UCSD-AML1 (cell line): ENCODE measurements at regions not wholly inside any gene's neighbourhood (a gene's known extent, or its start where the extent isn't known, plus 50 kb on each side); places are given as distances from the start of the nearest gene placed in this dataset.
A peak's percentile ranks its signal among the peaks of the same experiment; 100 is the strongest.

Source experiments
- DNase-seq: peaks from one replicate; lab custom pipeline; 2025; ENCODE audit not compliant: unreplicated experiment; lab: John Stamatoyannopoulos, UW

DNA sequence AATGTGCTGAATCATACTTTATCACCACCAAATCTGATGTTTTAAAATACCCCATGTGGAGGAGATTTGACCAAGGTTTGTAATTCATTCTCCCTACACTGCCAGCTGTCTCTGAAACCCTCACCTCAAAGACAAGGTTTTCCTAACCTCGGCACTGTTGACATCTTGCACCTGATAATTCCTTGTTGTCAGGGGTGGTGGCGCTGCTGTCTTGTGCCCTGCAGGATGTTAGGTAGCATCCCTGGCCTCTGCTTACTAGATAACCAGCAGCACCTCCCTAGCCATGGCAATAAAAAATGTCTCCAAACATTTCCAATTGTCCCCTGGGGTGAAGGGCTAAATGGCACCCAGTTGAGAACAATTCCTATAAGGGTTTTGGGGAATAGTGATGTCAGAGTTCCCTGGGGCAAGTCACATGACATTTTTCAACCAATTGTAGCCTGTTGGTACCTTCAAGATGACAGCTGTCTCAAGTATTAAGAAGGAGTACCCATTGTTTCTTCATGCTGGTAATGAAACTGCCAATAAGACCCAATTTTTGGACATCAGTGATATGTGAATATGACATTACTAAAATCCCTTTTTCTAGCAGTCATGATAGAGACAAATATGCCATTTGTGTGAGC is 160.6 kb upstream of the PLCXD3 start:
- DNase-seq, result no peak

DNA sequence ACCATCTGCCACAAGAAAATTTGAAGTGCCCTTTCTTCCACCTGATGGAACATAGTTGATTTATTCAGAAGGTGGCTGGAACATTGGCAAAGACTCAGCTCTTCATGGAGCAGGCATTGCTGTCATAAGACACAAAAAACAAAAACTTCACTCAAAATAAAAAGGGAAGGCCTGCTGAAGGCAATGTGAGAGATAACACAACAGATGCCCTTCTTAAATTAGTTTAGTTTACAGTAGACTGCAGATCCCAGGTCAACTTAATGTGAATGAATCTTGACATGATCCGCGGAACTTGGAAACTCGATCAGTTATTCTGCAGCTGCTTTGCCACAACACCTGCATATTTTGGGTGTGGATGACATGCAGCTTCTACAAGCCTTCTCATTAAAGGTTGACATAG is 159.8 kb upstream of the PLCXD3 start:
- no peak for DNase-seq

DNA sequence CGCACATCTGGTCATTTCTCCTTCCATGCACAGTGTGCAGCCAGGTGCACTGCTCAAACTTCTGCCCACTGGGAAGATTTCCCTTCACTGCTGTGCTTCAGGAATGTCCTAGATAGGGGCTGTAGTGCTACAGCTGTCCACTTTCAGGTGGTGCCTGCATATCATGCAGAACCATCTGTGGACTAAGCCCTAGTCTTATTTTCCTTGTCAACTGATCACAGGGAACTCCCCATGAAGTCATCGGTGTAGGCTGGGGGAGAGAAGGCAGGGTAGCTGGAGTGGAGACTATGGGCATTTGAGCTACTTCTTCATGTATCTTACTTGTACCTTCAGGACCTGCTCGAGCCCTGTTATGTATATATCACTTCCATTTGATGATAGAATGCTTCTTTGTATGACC is 150.9 kb upstream of the PLCXD3 start:
- no peak for DNase-seq

DNA sequence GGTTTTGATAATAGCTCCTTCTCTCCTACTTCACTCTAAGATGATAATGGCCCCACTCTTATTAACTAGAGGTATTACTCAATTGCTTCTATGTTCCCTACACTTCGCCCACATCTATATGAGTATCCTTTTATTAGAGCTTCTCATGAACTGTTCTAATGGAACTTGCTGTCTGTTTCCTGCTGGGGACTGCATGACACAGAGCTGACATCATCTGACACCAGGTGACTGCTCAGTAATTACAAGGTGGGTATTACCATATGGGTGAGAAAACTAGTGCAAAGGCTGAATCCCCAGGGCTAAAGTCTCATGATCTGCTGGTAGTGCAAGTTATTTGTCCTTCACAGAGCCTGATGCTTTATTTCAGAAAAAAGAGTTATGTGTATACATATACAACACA is 146.2 kb upstream of the PLCXD3 start:
- DNase-seq, result no peak

- no peak for DNase-seq
Observed at GRCh38 chr5:41650131-41650530, 139.7 kb upstream of the PLCXD3 start.

GRCh38 chr5:41649659-41650058 is 139.3 kb upstream of the PLCXD3 start:
- no peak for DNase-seq

DNA sequence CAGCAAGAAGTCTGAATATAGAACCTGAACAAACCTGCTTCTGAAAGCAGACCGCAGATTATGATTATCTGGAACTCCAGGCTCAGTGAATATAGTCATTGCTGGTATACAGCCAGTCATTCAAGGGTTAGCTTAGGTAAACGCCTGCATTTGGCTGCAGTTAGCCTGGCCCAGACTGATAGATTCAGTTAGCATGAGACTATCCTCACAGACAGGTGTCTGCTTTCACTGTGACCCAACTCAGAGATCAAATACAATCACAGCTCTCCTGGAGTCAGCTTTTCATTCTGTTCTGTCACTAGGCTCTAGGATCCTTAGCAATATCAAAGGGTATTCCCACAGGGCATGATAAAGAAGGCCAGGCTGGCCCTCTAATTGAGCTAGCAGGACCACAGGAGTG is 138.6 kb upstream of the PLCXD3 start:
- DNase-seq, result no peak

GRCh38 chr5:41641621-41642020 is 131.2 kb upstream of the PLCXD3 start:
- no peak for DNase-seq

DNA sequence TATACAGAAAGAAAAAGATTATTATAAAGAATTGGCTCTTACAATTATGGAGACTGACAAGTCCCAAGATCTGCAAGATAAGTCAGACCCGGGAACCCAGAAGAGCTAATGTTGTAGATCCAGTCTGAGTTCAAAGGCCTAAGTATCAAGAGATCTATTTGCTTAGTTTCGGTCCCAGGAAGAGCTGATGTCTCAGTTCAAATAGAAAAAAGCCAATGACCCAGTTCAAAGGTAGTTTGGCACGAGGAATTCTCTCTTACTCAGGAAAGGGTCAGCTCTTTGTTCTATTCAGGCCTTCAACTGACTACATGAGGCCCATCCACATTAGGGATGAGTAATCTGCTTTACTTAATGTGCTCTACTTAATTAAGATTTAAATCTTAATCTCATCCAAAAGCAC is 128.3 kb upstream of the PLCXD3 start:
- no peak for DNase-seq

DNA sequence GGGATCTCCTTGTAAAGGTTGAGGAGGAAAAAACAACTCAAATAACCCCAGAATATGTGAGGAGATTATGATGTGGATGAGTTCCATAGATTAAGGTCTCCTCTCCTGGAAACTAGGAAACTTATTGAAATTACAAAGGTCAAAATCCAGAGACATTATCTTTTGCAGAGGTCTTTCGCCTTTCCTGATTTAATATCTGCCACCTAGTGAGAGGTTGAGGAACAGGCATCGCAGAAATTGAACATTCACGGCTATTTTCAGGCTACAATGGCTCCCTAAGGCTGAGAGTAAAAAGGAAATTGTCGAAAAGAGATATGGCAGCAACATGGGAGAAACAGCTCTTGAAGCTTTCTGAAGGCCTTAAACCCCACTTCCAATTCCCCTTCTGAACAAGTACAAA is 127.5 kb upstream of the PLCXD3 start:
- no peak for DNase-seq

- peak; percentile 11 for DNase-seq
Observed at GRCh38 chr5:41637424-41637823, 127.0 kb upstream of the PLCXD3 start.

- DNase-seq, result no peak
Observed at GRCh38 chr5:41636605-41637004, 126.2 kb upstream of the PLCXD3 start.

DNA sequence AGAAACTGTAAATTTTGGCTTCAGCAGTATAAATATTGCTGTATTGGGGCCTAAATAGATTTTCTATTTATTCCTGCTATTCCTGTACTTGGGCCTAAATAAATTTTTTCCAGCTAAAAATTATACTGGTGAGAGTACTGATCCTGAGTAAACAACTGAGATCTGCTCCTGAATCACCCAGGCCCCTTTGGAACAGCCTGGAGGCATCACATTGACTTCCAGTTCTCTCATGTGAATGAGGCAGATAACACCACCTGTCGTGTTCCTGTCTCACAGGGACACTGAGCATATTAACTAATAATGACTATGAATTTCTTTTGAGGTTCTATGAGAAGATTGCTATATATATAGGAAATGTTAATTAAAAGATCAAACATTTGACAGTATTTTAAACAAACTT is 119.5 kb upstream of the PLCXD3 start:
- DNase-seq, result no peak

DNA sequence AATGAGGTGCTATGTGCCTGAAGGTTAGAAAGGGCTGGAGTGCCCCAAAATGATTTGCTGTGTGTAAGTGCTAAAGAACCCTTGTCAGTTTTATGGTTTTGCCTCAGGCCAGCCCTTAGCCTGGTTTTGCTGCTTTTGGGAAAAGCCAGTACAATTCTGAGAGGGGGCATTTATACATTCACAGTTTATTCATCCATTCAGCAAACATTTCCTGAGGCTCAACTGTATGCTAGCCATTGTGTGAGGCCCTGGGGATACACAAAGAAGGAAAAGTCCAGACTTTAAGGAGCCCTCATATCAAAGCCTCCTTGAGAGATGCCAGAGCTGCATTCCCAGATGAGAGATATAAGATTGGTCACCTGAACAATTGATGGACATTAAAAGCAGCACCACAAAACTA is 115.2 kb upstream of the PLCXD3 start:
- DNase-seq, result no peak

GRCh38 chr5:41621420-41621819 is 111.0 kb upstream of the PLCXD3 start:
- DNase-seq, result no peak

GRCh38 chr5:41617843-41618515 is 107.6 kb upstream of the PLCXD3 start:
- no peak for DNase-seq

GRCh38 chr5:41610386-41610785 is 100.0 kb upstream of the PLCXD3 start:
- no peak for DNase-seq

DNA sequence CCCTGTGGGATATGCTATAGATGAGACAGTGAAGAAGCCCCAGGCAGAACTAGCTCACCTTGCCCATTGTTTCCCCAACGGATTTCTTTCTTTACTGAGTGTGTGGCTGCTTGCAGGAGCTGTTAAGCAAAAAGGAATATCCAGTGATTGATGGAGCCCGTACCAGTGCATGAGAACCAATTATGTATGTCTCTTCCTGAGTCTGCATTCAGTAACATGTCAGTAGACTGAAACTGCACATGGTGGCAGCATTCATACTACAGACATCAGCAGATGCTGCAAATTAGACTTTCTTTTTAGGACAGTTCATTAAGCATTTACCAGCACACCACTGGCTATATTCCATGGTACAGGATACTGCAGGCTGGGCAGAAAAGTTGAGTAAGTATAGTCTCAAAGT is 90.3 kb upstream of the PLCXD3 start:
- DNase-seq, result no peak

DNA sequence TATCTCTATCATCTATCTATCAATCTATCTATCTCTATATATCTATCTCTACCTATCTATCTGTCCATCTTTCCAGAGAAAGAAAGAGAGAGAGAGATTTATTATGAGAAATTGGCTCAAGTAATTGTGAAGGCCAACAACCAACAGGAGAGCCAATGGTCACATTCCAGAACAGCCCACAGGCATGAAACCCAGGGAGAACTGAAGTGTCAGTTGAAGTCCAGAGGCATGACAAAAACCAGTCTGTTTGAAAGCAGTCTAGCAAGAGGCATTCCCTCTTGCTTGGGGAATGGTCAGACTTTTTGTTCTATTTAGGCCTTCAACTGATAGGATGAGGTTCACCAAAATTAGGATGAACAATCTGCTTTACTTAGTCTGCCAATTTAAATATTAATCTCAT is 87.6 kb upstream of the PLCXD3 start:
- DNase-seq, result no peak

DNA sequence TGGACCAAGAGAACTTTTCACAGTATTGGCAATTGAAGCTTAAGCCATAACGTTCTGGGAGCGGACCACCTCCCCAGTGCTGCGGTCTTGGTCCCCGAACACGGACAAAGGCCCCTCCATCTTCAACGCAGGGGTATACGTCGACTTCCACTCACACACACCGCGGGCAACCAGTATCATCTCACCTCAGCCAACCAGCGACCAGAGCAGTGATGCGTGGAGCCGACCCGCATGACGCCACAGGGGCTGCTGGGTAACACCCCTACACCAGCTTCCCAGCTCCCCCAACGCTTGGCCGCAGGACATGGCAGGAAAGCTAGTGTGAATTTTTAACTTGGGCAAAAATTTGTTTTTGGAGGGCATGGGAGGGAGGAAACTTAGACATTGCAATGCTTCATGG is 77.3 kb upstream of the PLCXD3 start:
- DNase-seq, result no peak

- DNase-seq, result no peak
Observed at GRCh38 chr5:41575110-41575779, 64.8 kb upstream of the PLCXD3 start.

GRCh38 chr5:41574391-41574790 is 64.0 kb upstream of the PLCXD3 start:
- no peak for DNase-seq
